Femur (tissue), 1 donor: ENCODE measurements at regions not wholly inside any gene's neighbourhood (a gene's known extent, or its start where the extent isn't known, plus 50 kb on each side); places are given as distances from the start of the nearest gene placed in this dataset.
A peak's percentile ranks its signal among the peaks of the same experiment; 100 is the strongest.
"Not testable (repeated sequence)": the region's sequence is repeated elsewhere in the genome, so short reads cannot be mapped to it uniquely, and the experiment has no call there.

ENCODE experiments used
- DNase-seq: peaks from one replicate; pipeline ENCODE4 v3.0.0-alpha.2; 2017

GRCh38 chr11:71331631-71332030, 79.3 kb upstream of the SHANK2 start:
- DNase-seq, result no peak

DNA sequence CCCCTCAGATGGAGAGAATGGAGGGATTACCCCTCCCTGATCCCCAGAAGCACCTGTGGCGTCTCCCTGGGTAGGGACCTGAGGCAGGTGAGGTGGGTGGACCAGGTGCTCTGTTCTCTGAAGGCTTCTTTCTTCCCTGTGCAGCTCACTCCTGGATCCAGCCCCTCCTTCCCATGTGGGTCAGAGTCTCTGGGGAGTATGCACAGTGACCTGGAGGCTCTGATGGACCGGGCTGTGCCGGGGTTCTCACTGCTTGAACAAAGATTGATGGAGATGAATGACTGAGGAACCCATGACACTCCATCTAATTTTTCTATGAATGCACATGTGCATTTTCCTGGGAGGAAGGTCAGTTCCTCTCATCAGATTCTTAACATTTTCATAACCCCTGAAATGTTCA, 78.6 kb upstream of the SHANK2 start:
- no peak for DNase-seq

GRCh38 chr11:71330349-71330748, 78.0 kb upstream of the SHANK2 start:
- peak; percentile 7 for DNase-seq

- DNase-seq, result no peak
Observed at GRCh38 chr11:71329786-71330185, 77.4 kb upstream of the SHANK2 start.

DNA sequence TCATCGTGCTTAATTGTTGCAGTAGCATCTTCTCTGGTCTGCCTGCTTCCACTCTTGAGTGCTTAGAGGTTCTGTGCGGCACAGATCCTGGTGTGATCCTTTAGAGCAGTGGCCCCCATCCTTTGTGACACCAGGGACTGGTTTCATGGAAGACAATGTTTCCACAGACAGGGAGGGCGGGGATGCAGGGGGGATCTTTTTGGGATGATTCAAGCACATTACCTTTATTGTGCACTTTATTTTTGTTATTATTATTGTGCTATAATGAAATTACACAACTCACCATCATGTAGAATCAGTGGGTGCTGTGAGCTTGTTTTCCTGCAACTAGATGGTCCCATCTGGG, 76.8 kb upstream of the SHANK2 start:
- DNase-seq, result no peak

- DNase-seq, result no peak
Observed at GRCh38 chr11:71327156-71328085, 75.0 kb upstream of the SHANK2 start.

GRCh38 chr11:71326328-71326940, 74.1 kb upstream of the SHANK2 start:
- DNase-seq, result no peak

GRCh38 chr11:71325418-71326327, 73.3 kb upstream of the SHANK2 start:
- DNase-seq, result no peak

DNA sequence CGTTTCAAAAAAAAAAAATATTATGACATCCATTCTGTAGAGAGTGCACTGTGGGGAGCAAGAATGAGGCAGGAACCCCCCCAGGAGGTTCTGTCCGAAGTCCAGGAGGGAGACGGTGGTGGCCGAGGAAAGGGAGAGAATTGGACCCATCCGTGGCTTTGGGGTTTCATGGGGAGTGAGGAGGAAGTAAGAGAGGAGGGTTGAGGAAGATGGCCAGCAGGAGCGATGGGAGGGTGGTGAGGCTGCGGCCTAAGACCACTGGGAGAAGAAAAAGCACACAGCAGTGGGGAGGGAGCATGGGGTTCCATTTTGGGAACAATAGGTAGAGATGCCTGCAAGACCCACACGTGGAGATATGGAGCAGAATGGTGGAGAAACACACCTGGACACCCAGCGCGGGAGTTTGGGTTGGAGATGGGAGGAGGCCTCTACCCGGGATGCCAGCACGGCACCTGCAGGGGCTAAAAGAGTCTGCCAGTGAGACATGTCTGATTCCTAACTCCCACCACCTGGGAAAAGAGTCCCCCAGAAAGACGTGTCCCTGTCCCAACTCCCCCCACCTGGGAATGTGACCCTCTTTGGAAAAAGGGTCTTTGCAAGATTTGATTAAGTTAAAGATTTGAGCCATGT, 72.5 kb upstream of the SHANK2 start:
- no peak for DNase-seq

DNA sequence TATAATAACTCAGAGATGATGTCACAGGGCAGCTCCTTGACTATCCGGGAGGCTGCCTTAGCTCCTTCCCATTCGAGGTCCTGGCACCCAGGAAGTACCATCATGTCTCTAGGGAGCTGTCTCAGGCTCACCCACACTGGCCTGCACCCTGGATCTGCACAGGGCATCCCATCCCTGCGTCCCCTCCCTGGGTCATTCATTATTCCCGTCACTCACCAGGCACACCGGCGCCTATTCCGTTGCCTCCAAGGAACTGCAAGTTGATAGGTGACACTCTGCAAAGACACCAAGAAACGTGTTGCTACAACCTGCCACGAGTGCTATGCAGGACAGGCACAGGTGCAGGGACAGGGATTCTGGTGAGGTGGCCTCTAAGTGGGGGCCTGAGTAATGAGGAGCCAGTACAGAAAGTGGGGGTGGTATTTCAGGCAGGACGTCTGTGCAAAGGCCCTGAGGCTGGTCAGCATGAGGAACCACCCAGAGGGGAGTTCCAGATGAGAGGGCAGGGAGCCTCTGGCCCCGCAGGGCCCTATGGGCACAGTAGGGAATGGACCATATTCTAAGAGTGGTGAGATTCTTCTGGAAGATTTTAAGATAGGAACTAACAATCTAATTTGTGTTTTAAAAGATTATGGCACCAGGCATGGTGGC, 71.6 kb upstream of the SHANK2 start:
- no peak for DNase-seq

- no peak for DNase-seq
Observed at GRCh38 chr11:71322861-71323582, 70.6 kb upstream of the SHANK2 start.

DNA sequence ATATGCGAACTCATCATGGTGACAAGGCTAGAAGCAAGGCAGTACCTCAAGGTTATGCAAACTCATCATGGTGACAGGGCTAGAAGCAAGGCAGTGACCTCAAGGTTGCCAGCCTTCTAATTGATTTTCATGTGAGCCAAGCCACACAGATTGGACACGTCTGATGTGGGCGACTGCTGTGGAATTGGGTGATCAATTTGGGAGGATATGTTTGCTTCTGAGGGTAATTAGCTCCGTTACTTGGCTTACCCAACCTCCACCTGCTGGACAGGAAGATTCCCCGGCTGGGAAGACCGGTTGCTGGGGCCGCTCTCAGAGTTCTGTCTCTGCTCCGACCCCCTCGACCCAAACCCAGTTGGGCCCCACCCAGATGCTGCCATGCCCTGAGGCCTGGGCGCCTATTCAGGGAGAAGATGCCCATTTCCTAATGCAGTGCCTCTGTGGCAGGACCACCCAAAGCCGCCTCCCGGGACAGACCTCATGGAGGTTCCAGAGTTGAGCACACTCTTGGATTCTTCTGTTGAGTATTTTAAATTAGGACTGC, 69.9 kb upstream of the SHANK2 start:
- no peak for DNase-seq

- DNase-seq, result no peak
Observed at GRCh38 chr11:71321433-71322191, 69.2 kb upstream of the SHANK2 start.

DNA sequence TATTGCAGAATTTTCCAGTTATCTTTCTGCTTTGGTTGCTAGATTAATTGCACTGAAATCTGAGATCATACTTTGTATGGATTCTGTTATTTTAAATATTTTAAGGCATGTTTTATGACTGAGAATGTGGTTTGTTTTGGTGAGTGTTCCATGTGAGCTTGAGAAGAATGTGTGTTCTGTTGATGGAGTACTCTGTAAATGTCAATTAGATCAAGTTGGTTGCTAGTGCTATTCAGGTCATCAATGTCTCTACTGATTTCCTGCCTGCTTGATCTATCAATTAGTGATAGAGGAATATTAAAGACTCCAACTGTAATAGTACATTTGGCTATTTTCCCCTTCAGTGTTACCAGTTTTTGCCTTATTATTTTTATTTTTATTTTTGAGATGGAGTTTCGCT, 64.3 kb upstream of the SHANK2 start:
- no peak for DNase-seq

- DNase-seq, result not testable (repeated sequence)
Observed at GRCh38 chr11:71312616-71313015, 60.2 kb upstream of the SHANK2 start.

DNA sequence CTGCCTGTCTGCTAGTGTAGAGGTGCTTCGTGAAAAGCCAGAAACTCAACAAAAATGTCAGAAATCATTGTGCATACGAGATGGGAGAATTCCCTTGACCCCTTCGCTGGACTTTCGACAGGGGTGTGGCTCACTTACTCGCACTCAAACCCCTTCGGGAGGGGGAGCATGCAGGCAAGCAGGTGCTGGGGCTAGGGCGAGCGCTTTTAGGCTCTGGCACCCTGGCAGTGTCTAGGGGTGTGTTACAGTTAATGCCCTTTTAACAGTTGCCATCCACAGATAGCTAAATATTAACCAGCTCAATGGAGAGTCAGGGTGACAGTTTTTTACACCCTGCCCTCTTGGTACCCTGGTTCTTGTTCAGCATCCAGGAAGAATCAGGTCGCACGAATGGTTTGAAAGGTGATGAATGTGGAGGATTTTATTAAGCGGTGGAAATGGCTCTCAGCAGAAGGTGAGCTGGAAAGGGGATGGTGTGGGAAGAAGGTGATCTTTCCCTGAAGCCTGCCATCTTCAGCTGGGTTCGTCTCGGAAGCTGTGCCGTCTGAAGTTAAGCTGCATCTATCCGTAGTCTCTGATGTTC, 59.6 kb upstream of the SHANK2 start:
- DNase-seq, result no peak

DNA sequence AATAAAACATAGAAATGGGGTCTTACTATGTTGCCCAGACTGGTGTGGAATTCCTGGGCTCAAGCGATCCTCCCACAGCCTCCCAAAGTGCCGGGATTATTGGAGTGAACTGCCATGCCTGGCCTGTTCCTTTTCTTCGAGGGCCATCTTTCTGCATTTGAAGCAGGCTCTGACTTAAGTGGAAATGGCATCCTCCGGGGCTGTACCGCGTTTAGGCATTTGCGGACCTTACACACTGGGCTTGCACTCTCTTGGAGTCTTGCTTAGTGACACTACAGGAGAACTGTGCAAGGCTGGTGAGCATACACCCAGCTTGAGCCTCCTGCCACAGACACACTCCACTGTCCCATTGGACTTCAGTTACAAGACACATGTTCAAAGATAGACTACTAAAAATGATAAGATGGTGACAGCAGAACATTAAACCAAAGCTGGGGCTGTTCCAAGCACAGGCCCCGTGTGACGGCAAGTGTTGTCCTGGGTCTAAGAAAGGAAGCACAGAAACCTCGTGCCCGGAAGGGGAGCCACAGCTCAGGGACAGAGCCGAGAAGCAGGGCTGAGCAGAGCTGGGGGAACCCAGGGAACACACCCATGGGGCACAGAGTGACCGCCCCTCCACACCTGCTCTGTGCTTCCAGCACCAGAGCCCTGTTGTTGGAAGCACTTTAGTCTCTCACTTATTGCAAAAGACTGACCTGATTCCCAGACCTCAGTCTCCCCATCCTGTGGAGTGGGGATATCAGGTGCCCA, 59.0 kb upstream of the SHANK2 start:
- peak; percentile 3 for DNase-seq

- no peak for DNase-seq
Observed at GRCh38 chr11:71310184-71310583, 57.8 kb upstream of the SHANK2 start.

DNA sequence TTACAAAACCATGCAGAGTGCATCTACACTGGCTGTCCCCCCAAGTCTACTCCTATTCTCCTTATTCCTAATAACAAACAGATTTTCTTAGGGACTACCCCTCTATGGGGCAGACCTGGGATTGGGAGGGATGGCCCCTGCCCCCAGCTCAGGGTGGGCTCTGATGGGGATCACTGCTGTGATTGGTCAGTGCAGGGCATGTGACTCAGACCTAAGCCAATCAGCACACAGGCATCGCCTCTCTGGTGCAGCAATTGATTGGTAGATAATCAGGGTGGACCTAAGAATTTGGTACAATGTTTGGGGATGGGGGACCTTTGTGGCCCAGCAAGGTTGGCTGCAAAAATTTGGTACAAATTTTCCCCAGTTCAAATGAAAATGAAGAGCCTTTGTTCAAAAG, 57.2 kb upstream of the SHANK2 start:
- peak; percentile 5 for DNase-seq
